ENCODE measurements at regions not wholly inside any gene's neighbourhood (a gene's known extent, or its start where the extent isn't known, plus 50 kb on each side); places are given as distances from the start of the nearest gene placed in this dataset.

- TF ChIP-seq EZH2 (IDR thresholded peaks at IDR 0.05; ENCODE audit: low read depth, low read length, severe bottlenecking) (no peak), BACH1 (IDR thresholded peaks at IDR 0.05; ENCODE audit: low read length) (no peak), POLR2AphosphoS5 (IDR thresholded peaks at IDR 0.05; ENCODE audit: low read depth, low read length) (no peak), CTCF (IDR thresholded peaks at IDR 0.05; ENCODE audit: control extremely low read depth in 1 of 3, insufficient read depth in 1 of 3, low read depth in 1 of 3, low read length in 3 of 3) (no peak), JUND (IDR thresholded peaks at IDR 0.05; ENCODE audit: low read length) (no peak), ZNF274 (IDR thresholded peaks at IDR 0.05; ENCODE audit: borderline replicate concordance, extremely low read depth, low read length) (no peak)
These were observed 708.9 kb downstream of the FAM181B start for GRCh38 chr11:82024760-82025159.

Data from H1 (cell line).